ENCODE measurements at regions not wholly inside any gene's neighbourhood (a gene's known extent, or its start where the extent isn't known, plus 50 kb on each side); places are given as distances from the start of the nearest gene placed in this dataset.
"Not testable (repeated sequence)": the region's sequence is repeated elsewhere in the genome, so short reads cannot be mapped to it uniquely, and the experiment has no call there.

- not testable (repeated sequence) for DNase-seq
These were observed 65.0 kb upstream of the ARRDC3 start for GRCh38 chr5:91448079-91448478.

- not testable (repeated sequence) for DNase-seq
These were observed 63.8 kb upstream of the ARRDC3 start for GRCh38 chr5:91446880-91447279.

GRCh38 chr5:91443761-91444467 is 60.8 kb upstream of the ARRDC3 start:
- no peak for DNase-seq

GRCh38 chr5:91443023-91443422 is 59.9 kb upstream of the ARRDC3 start:
- DNase-seq, result no peak

GRCh38 chr5:91441082-91441481 is 58.0 kb upstream of the ARRDC3 start:
- no peak for DNase-seq

GRCh38 chr5:91438871-91439270 is 55.8 kb upstream of the ARRDC3 start:
- no peak for DNase-seq

GRCh38 chr5:91436241-91436640 is 53.1 kb upstream of the ARRDC3 start:
- DNase-seq, result no peak

GRCh38 chr5:91434348-91434747 is 51.2 kb upstream of the ARRDC3 start:
- no peak for DNase-seq

- DNase-seq, result no peak
These were observed 50.7 kb upstream of the ARRDC3 start for GRCh38 chr5:91433861-91434260.

All from NCI-H2171 treated with DMSO at 0.1 percent for 48 hours (cell line).